Keratinocyte (primary cell): ENCODE measurements at regions not wholly inside any gene's neighbourhood (a gene's known extent, or its start where the extent isn't known, plus 50 kb on each side); places are given as distances from the start of the nearest gene placed in this dataset.

Experiments
- DNase-seq: peaks from one replicate; pipeline ENCODE4 v3.0.0-alpha.2; 2011; ENCODE audit warnings: low read depth, missing footprints, low spot score
- FAIRE-seq: peaks from 2 replicates; lab custom pipeline; 2011; peaks lifted over from hg19 to GRCh38; lab: Jason Lieb, UNC
- H2AFZ ChIP-seq: 2 replicates; pipeline ENCODE4 v1.6.0; 2012; ENCODE audit warnings: low read length, control low read depth, inconsistent platforms; ENCODE audit not compliant: control insufficient read depth
- H3K27ac ChIP-seq: 2 replicates; pipeline ENCODE4 v1.5.1; 2011; ENCODE audit warnings: low read length; ENCODE audit not compliant: control insufficient read depth, insufficient read depth
- H3K27me3 ChIP-seq: 3 replicates; pipeline ENCODE4 v1.6.0; 2011; ENCODE audit warnings: low read length; ENCODE audit not compliant: control insufficient read depth, insufficient read depth; ENCODE audit errors: extremely low read depth
- H3K36me3 ChIP-seq, 2 experiments: 2 replicates in 1 of 2; 3 replicates in 1 of 2; pipeline ENCODE4 v1.5.1; 2011; ENCODE audit warnings: low read length in 2 of 2, mild to moderate bottlenecking in 1 of 2; ENCODE audit not compliant: control insufficient read depth in 2 of 2, insufficient read depth in 2 of 2; ENCODE audit errors: extremely low read depth in 1 of 2
- H3K4me1 ChIP-seq: 3 replicates; pipeline ENCODE4 v1.5.1; 2011; ENCODE audit warnings: low read length; ENCODE audit not compliant: control insufficient read depth, insufficient read depth; ENCODE audit errors: extremely low read depth
- H3K4me2 ChIP-seq: 3 replicates; pipeline ENCODE4 v1.6.0; 2011; ENCODE audit warnings: low read depth, low read length; ENCODE audit not compliant: control insufficient read depth, insufficient read depth; ENCODE audit errors: extremely low read depth
- H3K4me3 ChIP-seq, 3 experiments: fragments of 200-600 bp in 1 of 3; sonication (generic) in 1 of 3; 2 replicates in 2 of 3; 3 replicates in 1 of 3; pipeline ENCODE4 v1.5.1; 2011 to 2016; ENCODE audit warnings: low read length in 3 of 3, mild to moderate bottlenecking in 3 of 3, control low read depth in 2 of 3, inconsistent platforms in 1 of 3, low read depth in 1 of 3, mixed read lengths in 1 of 3, mixed run types in 1 of 3, moderate library complexity in 1 of 3; ENCODE audit not compliant: control insufficient read depth in 2 of 3, insufficient read depth in 2 of 3; ENCODE audit errors: extremely low read depth in 1 of 3
- H3K79me2 ChIP-seq: 2 replicates; pipeline ENCODE4 v1.6.0; 2012; ENCODE audit warnings: low read length; ENCODE audit not compliant: control insufficient read depth, insufficient read depth
- H3K9ac ChIP-seq: 3 replicates; pipeline ENCODE4 v1.6.0; 2011; ENCODE audit warnings: low read length; ENCODE audit not compliant: control insufficient read depth, insufficient read depth; ENCODE audit errors: extremely low read depth
- H3K9me1 ChIP-seq: 3 replicates; pipeline ENCODE4 v1.6.0; 2011; ENCODE audit warnings: low read length; ENCODE audit not compliant: control insufficient read depth, insufficient read depth; ENCODE audit errors: extremely low read depth
- H3K9me3 ChIP-seq: 2 replicates; pipeline ENCODE4 v1.5.1; 2012; ENCODE audit warnings: low read depth, low read length; ENCODE audit not compliant: control insufficient read depth
- H4K20me1 ChIP-seq: 3 replicates; pipeline ENCODE4 v1.6.0; 2011; ENCODE audit warnings: low read length; ENCODE audit not compliant: control insufficient read depth, insufficient read depth; ENCODE audit errors: extremely low read depth
- EZH2 ChIP-seq: IDR thresholded peaks from one replicate; pipeline ENCODE4 v1.6.1; 2012; ENCODE audit warnings: inconsistent platforms, mild to moderate bottlenecking, low read length, moderate library complexity
- dilution Hi-C: fragments of 300-500 bp; cut with MboI; formaldehyde crosslinking; loops from one replicate; pipeline ENCODE4 v1.7.0; 2020; ENCODE audit warnings: low sequenced_read_pairs; ENCODE audit not compliant: extremely low pct_ligation_motif_present
- TF ChIP-seq, protein P1 (sequence below), 3 experiments: IDR thresholded peaks in 1 of 3; conservative IDR thresholded peaks in 1 of 3; optimal IDR thresholded peaks in 1 of 3; 2 replicates in 2 of 3; 3 replicates in 1 of 3; pipeline versions ENCODE3 to v1.5.1; 2011; ENCODE audit warnings: low read length in 3 of 3, mild to moderate bottlenecking in 3 of 3, moderate library complexity in 2 of 3, control low read depth in 1 of 3, inconsistent platforms in 1 of 3; ENCODE audit not compliant: insufficient read depth in 2 of 3; ENCODE audit errors: extremely low read depth in 1 of 3

DNA sequence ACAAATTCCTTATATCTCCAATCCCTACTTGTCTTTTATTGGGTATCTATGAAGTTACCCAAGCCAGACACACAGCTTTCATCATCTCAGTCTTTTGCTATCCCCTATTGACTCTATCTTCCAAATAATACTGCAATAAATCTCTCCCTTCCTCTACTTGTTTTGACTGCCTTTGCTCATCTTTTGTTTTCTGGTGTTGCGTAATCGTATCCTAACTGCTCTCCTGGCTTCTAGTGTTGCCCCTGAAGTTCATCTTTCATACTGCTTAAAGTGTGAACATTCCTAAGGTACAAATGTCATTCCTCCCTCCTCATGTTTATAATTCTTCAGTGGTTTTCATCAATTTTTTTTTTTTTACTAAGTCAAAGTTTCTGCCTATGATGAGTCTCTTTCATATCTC is 491.3 kb upstream of the DCC start:
- Histone ChIP-seq H3K27ac (no peak overlapping the region), H3K4me3 (no peak overlapping the region), H3K79me2 (no peaks in the 10 kb centered on the region), H3K9ac (no peak overlapping the region), H3K4me1 (no peaks in the 10 kb centered on the region), H4K20me1 (no peaks in the 10 kb centered on the region), H3K4me2 (no peak overlapping the region), H3K9me3 (no peaks in the 10 kb centered on the region), H3K9me1 (no peaks in the 10 kb centered on the region), H2AFZ (no peak overlapping the region), H3K36me3 (no peaks in the 10 kb centered on the region), H3K27me3 (no peaks in the 10 kb centered on the region)
- TF ChIP-seq EZH2, result no peak
- TF ChIP-seq, protein P1, sequence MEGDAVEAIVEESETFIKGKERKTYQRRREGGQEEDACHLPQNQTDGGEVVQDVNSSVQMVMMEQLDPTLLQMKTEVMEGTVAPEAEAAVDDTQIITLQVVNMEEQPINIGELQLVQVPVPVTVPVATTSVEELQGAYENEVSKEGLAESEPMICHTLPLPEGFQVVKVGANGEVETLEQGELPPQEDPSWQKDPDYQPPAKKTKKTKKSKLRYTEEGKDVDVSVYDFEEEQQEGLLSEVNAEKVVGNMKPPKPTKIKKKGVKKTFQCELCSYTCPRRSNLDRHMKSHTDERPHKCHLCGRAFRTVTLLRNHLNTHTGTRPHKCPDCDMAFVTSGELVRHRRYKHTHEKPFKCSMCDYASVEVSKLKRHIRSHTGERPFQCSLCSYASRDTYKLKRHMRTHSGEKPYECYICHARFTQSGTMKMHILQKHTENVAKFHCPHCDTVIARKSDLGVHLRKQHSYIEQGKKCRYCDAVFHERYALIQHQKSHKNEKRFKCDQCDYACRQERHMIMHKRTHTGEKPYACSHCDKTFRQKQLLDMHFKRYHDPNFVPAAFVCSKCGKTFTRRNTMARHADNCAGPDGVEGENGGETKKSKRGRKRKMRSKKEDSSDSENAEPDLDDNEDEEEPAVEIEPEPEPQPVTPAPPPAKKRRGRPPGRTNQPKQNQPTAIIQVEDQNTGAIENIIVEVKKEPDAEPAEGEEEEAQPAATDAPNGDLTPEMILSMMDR (optimal IDR thresholded peaks at IDR 0.05 in 1 of 3, IDR thresholded peaks at IDR 0.05 in 1 of 3, conservative IDR thresholded peaks at IDR 0.05 in 1 of 3; ENCODE audit: extremely low read depth in 1 of 3, insufficient read depth in 2 of 3, low read length in 3 of 3), result no peak
- FAIRE-seq (no peak), DNase-seq (no peak)
- dilution Hi-C loops, result no loop called here

DNA sequence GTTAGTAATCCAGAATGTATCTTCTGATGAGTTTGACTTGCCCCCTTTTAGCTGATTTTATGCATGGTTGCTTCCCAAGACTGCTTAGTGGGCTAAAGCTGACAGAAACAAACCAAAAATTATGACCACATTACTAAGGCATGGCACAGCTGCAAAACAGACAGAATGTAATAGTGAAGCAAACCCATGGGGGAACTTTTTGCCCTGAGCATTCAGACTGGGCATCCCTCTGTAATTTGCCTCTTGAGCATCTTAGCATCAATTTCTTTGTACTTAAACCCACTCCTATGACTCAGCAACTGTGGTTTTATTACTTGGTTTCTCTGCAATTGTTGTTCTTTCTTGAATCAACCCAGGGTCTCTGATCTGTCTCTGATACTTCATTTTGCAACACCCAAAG is 487.3 kb upstream of the DCC start:
- Histone ChIP-seq H4K20me1 (no peaks in the 10 kb centered on the region), H3K27ac (no peak overlapping the region), H3K4me1 (no peaks in the 10 kb centered on the region), H2AFZ (no peak overlapping the region), H3K9ac (no peak overlapping the region), H3K4me3 (no peak overlapping the region), H3K4me2 (no peak overlapping the region), H3K36me3 (no peaks in the 10 kb centered on the region), H3K9me1 (no peaks in the 10 kb centered on the region), H3K27me3 (no peaks in the 10 kb centered on the region), H3K79me2 (no peaks in the 10 kb centered on the region), H3K9me3 (no peaks in the 10 kb centered on the region)
- TF ChIP-seq, protein P1 (optimal IDR thresholded peaks at IDR 0.05 in 1 of 3, IDR thresholded peaks at IDR 0.05 in 1 of 3, conservative IDR thresholded peaks at IDR 0.05 in 1 of 3; ENCODE audit: extremely low read depth in 1 of 3, insufficient read depth in 2 of 3, low read length in 3 of 3), result no peak
- TF ChIP-seq EZH2, result no peak
- FAIRE-seq, result no peak
- dilution Hi-C loops, result no loop called here
- DNase-seq, result no peak
